ENCODE measurements at regions not wholly inside any gene's neighbourhood (a gene's known extent, or its start where the extent isn't known, plus 50 kb on each side); places are given as distances from the start of the nearest gene placed in this dataset.

DNA sequence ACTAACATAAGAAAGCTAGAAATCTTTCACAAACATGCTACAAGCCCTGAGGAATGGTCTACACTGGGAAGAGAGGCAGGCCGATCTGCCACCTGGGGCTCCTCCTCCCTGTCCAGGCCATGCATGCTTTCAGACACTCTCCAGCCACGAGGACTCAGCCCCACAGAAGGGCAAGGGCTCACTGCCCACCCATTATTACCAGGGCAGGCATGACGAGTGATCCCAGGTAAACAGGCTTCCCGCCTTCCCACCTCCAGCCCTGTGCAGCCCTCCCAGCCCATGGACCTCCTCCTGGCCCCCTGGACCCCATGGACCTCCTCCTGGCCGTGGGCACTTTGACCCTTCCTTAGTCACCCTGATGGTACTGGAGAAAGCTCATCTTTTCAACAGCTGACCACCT, 75.8 kb upstream of the TEX51 start:
- intact Hi-C loops (cut with DNase I; ENCODE audit: low total_unique reads), result no loop called here

GRCh38 chr2:126823951-126824350, 74.7 kb upstream of the TEX51 start:
- Histone ChIP-seq H3K4me1 (no peaks in the 10 kb centered on the region), H3K27ac (no peak overlapping the region), H3K27me3 (no peaks in the 10 kb centered on the region), H3K4me3 (no peak overlapping the region), H3K36me3 (no peaks in the 10 kb centered on the region), H3K9me3 (no peaks in the 10 kb centered on the region)
- intact Hi-C loops (cut with DNase I; ENCODE audit: low total_unique reads), result no loop called here
- TF ChIP-seq, protein P1, sequence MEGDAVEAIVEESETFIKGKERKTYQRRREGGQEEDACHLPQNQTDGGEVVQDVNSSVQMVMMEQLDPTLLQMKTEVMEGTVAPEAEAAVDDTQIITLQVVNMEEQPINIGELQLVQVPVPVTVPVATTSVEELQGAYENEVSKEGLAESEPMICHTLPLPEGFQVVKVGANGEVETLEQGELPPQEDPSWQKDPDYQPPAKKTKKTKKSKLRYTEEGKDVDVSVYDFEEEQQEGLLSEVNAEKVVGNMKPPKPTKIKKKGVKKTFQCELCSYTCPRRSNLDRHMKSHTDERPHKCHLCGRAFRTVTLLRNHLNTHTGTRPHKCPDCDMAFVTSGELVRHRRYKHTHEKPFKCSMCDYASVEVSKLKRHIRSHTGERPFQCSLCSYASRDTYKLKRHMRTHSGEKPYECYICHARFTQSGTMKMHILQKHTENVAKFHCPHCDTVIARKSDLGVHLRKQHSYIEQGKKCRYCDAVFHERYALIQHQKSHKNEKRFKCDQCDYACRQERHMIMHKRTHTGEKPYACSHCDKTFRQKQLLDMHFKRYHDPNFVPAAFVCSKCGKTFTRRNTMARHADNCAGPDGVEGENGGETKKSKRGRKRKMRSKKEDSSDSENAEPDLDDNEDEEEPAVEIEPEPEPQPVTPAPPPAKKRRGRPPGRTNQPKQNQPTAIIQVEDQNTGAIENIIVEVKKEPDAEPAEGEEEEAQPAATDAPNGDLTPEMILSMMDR (IDR thresholded peaks at IDR 0.05), result no peak
- DNase-seq, result no peak

More for the DNA sequence above, 75.8 kb upstream of the TEX51 start:
- no peak overlapping the region for H3K4me3 ChIP-seq
- no peaks in the 10 kb centered on the region for H3K27me3 ChIP-seq
- DNase-seq, result no peak
- no peak overlapping the region for H3K27ac ChIP-seq
- TF ChIP-seq, protein P1 (IDR thresholded peaks at IDR 0.05), result no peak
- H3K9me3 ChIP-seq, result no peaks in the 10 kb centered on the region
- no peaks in the 10 kb centered on the region for H3K36me3 ChIP-seq
- H3K4me1 ChIP-seq, result no peaks in the 10 kb centered on the region

DNA sequence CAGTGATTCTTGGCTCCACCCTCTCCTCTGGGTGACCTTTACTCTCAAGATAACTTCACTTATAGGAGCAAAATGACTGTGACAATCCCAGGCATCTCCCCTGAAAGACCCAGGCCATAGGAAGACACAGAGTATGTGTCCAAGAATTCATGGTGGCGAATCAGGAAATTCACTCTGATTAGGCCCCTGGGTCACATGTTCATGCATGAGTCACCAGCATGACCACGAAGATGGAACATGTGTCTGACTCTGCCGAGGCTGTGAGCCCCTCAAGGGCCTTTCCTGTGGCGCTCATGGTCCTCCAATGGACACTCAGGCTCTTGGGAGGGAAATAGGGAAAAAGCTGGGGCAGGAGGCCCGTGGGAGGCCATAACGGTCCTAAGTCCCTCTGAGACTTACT, 74.0 kb upstream of the TEX51 start:
- intact Hi-C loops (cut with DNase I; ENCODE audit: low total_unique reads), result no loop called here
- Histone ChIP-seq H3K27ac (no peak overlapping the region), H3K4me1 (no peaks in the 10 kb centered on the region), H3K27me3 (no peaks in the 10 kb centered on the region), H3K36me3 (no peaks in the 10 kb centered on the region), H3K9me3 (no peaks in the 10 kb centered on the region), H3K4me3 (no peak overlapping the region)
- TF ChIP-seq, protein P1 (IDR thresholded peaks at IDR 0.05), result no peak
- no peak for DNase-seq

- H3K36me3 ChIP-seq, result no peaks in the 10 kb centered on the region
- no peak for DNase-seq
- H3K9me3 ChIP-seq, result no peaks in the 10 kb centered on the region
- H3K27me3 ChIP-seq, result no peaks in the 10 kb centered on the region
- no peak overlapping the region for H3K27ac ChIP-seq
- TF ChIP-seq, protein P1 (IDR thresholded peaks at IDR 0.05), result no peak
- H3K4me1 ChIP-seq, result no peaks in the 10 kb centered on the region
- intact Hi-C loops (cut with DNase I; ENCODE audit: low total_unique reads), result no loop called here
- H3K4me3 ChIP-seq, result no peak overlapping the region
These were observed 73.4 kb upstream of the TEX51 start for GRCh38 chr2:126825316-126825715.

- Histone ChIP-seq H3K9me3 (no peaks in the 10 kb centered on the region), H3K36me3 (no peaks in the 10 kb centered on the region), H3K27me3 (no peaks in the 10 kb centered on the region), H3K4me1 (no peaks in the 10 kb centered on the region), H3K4me3 (no peak overlapping the region), H3K27ac (no peak overlapping the region)
- no peak for DNase-seq
- TF ChIP-seq, protein P1 (IDR thresholded peaks at IDR 0.05), result no peak
- intact Hi-C loops (cut with DNase I; ENCODE audit: low total_unique reads), result no loop called here
These were observed 72.2 kb upstream of the TEX51 start for GRCh38 chr2:126826491-126826890.

DNA sequence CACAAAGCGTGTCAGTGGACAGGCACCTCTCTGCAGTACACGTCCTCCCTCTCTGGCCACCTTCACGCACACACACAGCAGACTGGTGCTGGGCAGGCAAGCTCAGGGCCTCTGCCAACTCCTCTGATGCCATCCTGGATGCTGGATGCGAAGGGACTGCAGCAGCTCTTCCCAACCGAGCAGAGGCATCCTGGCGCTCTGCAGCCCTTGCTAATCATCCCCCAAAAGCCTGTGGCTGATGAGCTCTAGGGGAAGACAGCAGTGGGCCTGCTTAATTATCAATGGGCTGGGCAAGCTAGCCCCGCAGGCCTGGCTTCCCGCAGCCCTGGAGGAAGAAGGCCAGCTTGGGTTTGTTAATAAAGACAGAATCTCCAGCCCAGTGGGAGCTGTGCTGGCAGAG, 71.3 kb upstream of the TEX51 start:
- DNase-seq, result no peak
- Histone ChIP-seq H3K4me1 (no peaks in the 10 kb centered on the region), H3K4me3 (no peak overlapping the region), H3K36me3 (no peaks in the 10 kb centered on the region), H3K27ac (no peak overlapping the region), H3K27me3 (no peaks in the 10 kb centered on the region), H3K9me3 (no peaks in the 10 kb centered on the region)
- TF ChIP-seq, protein P1 (IDR thresholded peaks at IDR 0.05), result no peak
- intact Hi-C loops (cut with DNase I; ENCODE audit: low total_unique reads), result no loop called here

Data from tibial artery (tissue), 4 donors.